H1 (cell line): ENCODE measurements at regions not wholly inside any gene's neighbourhood (a gene's known extent, or its start where the extent isn't known, plus 50 kb on each side); places are given as distances from the start of the nearest gene placed in this dataset.

Experiments
- CTCF ChIA-PET: fragments of 300-600 bp; sonication (Branson Sonifier 250); formaldehyde crosslinking; loops from one replicate; lab custom pipeline; 2021; ENCODE audit not compliant: partially characterized antibody; lab: Charles Lee
- POLR2A ChIA-PET: fragments of 300-600 bp; sonication (Branson Sonifier 250); formaldehyde crosslinking; loops from one replicate; lab custom pipeline; 2021; ENCODE audit warnings: inconsistent platforms; ENCODE audit not compliant: partially characterized antibody; lab: Charles Lee
- DNase-seq, 2 experiments: peaks; one replicate each; pipeline versions ENCODE4 v3.0.0 to v3.0.0-alpha.2; 2010 to 2022; ENCODE audit warnings: low spot score in 2 of 2, low read depth in 1 of 2, mixed read lengths in 1 of 2
- FAIRE-seq: peaks from 2 replicates; lab custom pipeline; 2011; peaks lifted over from hg19 to GRCh38; lab: Jason Lieb, UNC
- H2AFZ ChIP-seq: 2 replicates; pipeline ENCODE4 v1.8.1; 2012; ENCODE audit warnings: low read length, inconsistent platforms
- H2AK5ac ChIP-seq: 2 replicates; pipeline ENCODE4 v1.6.1; 2013; ENCODE audit warnings: low read depth, low read length
- H2BK120ac ChIP-seq: replicated peaks from 2 replicates; pipeline ENCODE3; 2013; ENCODE audit warnings: low read depth, low read length, inconsistent platforms
- H2BK12ac ChIP-seq: 2 replicates; pipeline ENCODE4 v1.6.1; 2013; ENCODE audit warnings: low read depth, low read length
- H2BK15ac ChIP-seq: 2 replicates; pipeline ENCODE4 v1.6.1; 2013; ENCODE audit warnings: low read length
- H2BK20ac ChIP-seq: 2 replicates; pipeline ENCODE4 v1.6.1; 2013; ENCODE audit warnings: low read length
- H2BK5ac ChIP-seq: 2 replicates; pipeline ENCODE4 v1.6.1; 2013; ENCODE audit warnings: low read depth, low read length
- H3K14ac ChIP-seq: 2 replicates; pipeline ENCODE4 v1.6.1; 2013; ENCODE audit warnings: inconsistent platforms; ENCODE audit not compliant: insufficient read length
- H3K18ac ChIP-seq: 2 replicates; pipeline ENCODE4 v1.6.1; 2013; ENCODE audit warnings: low read length; ENCODE audit errors: extremely low read depth
- H3K23ac ChIP-seq: 2 replicates; pipeline ENCODE4 v1.6.1; 2013; ENCODE audit warnings: inconsistent platforms; ENCODE audit not compliant: insufficient read length
- H3K23me2 ChIP-seq: 2 replicates; pipeline ENCODE4 v1.6.1; 2013; ENCODE audit warnings: low read depth, low read length
- H3K27ac ChIP-seq: 2 replicates; pipeline ENCODE4 v1.6.1; 2011; ENCODE audit warnings: low read depth, low read length, inconsistent platforms
- H3K27me3 ChIP-seq, 4 experiments: replicated peaks in 1 of 4; 1 replicate in 1 of 4; 2 replicates in 3 of 4; pipeline versions ENCODE4 v1.6.1 to v1.8.1; 2011 to 2013; ENCODE audit warnings: low read length in 3 of 4, mild to moderate bottlenecking in 3 of 4, inconsistent platforms in 2 of 4, mixed read lengths in 2 of 4, moderate library complexity in 1 of 4; ENCODE audit not compliant: control insufficient read depth in 3 of 4, insufficient read depth in 3 of 4; ENCODE audit errors: extremely low read depth in 1 of 4
- H3K36me3 ChIP-seq, 4 experiments: 2 replicates each; pipeline versions ENCODE4 v1.6.1 to v1.8.1; 2011 to 2013; ENCODE audit warnings: mild to moderate bottlenecking in 4 of 4, low read length in 3 of 4, moderate library complexity in 2 of 4, control low read depth in 1 of 4, inconsistent platforms in 1 of 4; ENCODE audit not compliant: insufficient read depth in 4 of 4, control insufficient read depth in 2 of 4
- H3K4ac ChIP-seq: replicated peaks from 2 replicates; pipeline ENCODE3; 2013; ENCODE audit warnings: low read length, low read depth, mixed read lengths, inconsistent platforms; ENCODE audit not compliant: insufficient read length
- H3K4me1 ChIP-seq, 4 experiments: replicated peaks in 1 of 4; 1 replicate in 1 of 4; 2 replicates in 3 of 4; pipeline versions ENCODE4 v1.6.1 to v1.8.1; 2011 to 2013; ENCODE audit warnings: low read length in 3 of 4, inconsistent platforms in 2 of 4, mixed read lengths in 1 of 4; ENCODE audit not compliant: insufficient read depth in 4 of 4, control insufficient read depth in 3 of 4
- H3K4me2 ChIP-seq, 2 experiments: 2 replicates each; pipeline versions ENCODE4 v1.6.1 to v1.8.1; 2011 to 2013; ENCODE audit warnings: low read depth in 2 of 2, low read length in 2 of 2, control low read depth in 1 of 2, inconsistent platforms in 1 of 2, mild to moderate bottlenecking in 1 of 2; ENCODE audit not compliant: insufficient read depth in 1 of 2
- H3K4me3 ChIP-seq, 4 experiments: fragments of 200-600, 300-600 bp in 1 of 4; sonication (generic), shearing (Covaris generic), sonication (Bioruptor Twin) in 1 of 4; 2 replicates each; pipeline versions ENCODE4 v1.5.1 to v1.8.1; 2011 to 2016; ENCODE audit warnings: low read length in 4 of 4, low read depth in 3 of 4, control low read depth in 2 of 4, inconsistent platforms in 2 of 4, mild to moderate bottlenecking in 2 of 4, mixed read lengths in 1 of 4, moderate library complexity in 1 of 4; ENCODE audit not compliant: insufficient read depth in 2 of 4; ENCODE audit errors: extremely low read depth in 1 of 4
- H3K56ac ChIP-seq: replicated peaks from 2 replicates; pipeline ENCODE3; 2013; ENCODE audit warnings: low read depth, mild to moderate bottlenecking, mixed read lengths, low read length, inconsistent platforms; ENCODE audit not compliant: insufficient read length
- H3K79me1 ChIP-seq: 2 replicates; pipeline ENCODE4 v1.6.1; 2013; ENCODE audit warnings: low read depth, low read length, control low read depth
- H3K79me2 ChIP-seq, 2 experiments: 2 replicates each; pipeline versions ENCODE4 v1.6.1 to v1.8.1; 2012 to 2013; ENCODE audit warnings: low read length in 2 of 2, mild to moderate bottlenecking in 2 of 2, inconsistent platforms in 1 of 2; ENCODE audit not compliant: insufficient read depth in 2 of 2, control insufficient read depth in 1 of 2
- H3K9ac ChIP-seq, 4 experiments: replicated peaks in 1 of 4; 1 replicate in 1 of 4; 2 replicates in 3 of 4; pipeline versions ENCODE4 v1.6.1 to v1.8.1; 2011 to 2013; ENCODE audit warnings: low read depth in 3 of 4, low read length in 3 of 4, control low read depth in 2 of 4, mild to moderate bottlenecking in 2 of 4, moderate library complexity in 2 of 4, inconsistent platforms in 1 of 4; ENCODE audit errors: extremely low read depth in 1 of 4
- H3K9me3 ChIP-seq, 2 experiments: 2 replicates each; pipeline versions ENCODE4 v1.6.1 to v1.8.1; 2012 to 2013; ENCODE audit warnings: mild to moderate bottlenecking in 2 of 2, moderate library complexity in 2 of 2, control low read depth in 1 of 2, inconsistent platforms in 1 of 2, low read depth in 1 of 2, low read length in 1 of 2, mixed read lengths in 1 of 2; ENCODE audit not compliant: insufficient read depth in 2 of 2
- H4K20me1 ChIP-seq, 2 experiments: replicated peaks in 1 of 2; 2 replicates each; pipeline versions ENCODE3 to v1.8.1; 2011 to 2013; ENCODE audit warnings: inconsistent platforms in 2 of 2, low read length in 2 of 2, mild to moderate bottlenecking in 1 of 2; ENCODE audit not compliant: insufficient read depth in 2 of 2, control insufficient read depth in 1 of 2
- H4K5ac ChIP-seq: 2 replicates; pipeline ENCODE4 v1.6.1; 2013; ENCODE audit warnings: low read length, low read depth, mixed read lengths, inconsistent platforms; ENCODE audit not compliant: insufficient read length
- H4K8ac ChIP-seq: 2 replicates; pipeline ENCODE4 v1.8.0; 2013; ENCODE audit warnings: mild to moderate bottlenecking, moderate library complexity, low read length, inconsistent platforms; ENCODE audit not compliant: insufficient read depth; ENCODE audit errors: extremely low read depth
- H4K91ac ChIP-seq: replicated peaks from 2 replicates; pipeline ENCODE3; 2013; ENCODE audit warnings: low read length, mixed read lengths, inconsistent platforms; ENCODE audit not compliant: insufficient read length
- GABPA ChIP-seq: IDR thresholded peaks from 2 replicates; pipeline ENCODE4 v1.6.1; 2011; ENCODE audit warnings: mild to moderate bottlenecking, low read length, moderate library complexity, borderline replicate concordance; ENCODE audit not compliant: insufficient read depth
- HDAC6 ChIP-seq: IDR thresholded peaks from one replicate; pipeline ENCODE4 v1.7.1; 2012; ENCODE audit warnings: low read depth, mild to moderate bottlenecking, inconsistent platforms, low read length, moderate library complexity
- JUN ChIP-seq: IDR thresholded peaks from 2 replicates; pipeline ENCODE4 v1.6.1; 2011; ENCODE audit warnings: low read depth, mild to moderate bottlenecking, improper control_type of control experiment, low read length
- MAFK ChIP-seq: IDR thresholded peaks from 2 replicates; pipeline ENCODE4 v1.6.1; 2012; ENCODE audit warnings: low read depth, mild to moderate bottlenecking, improper control_type of control experiment, low read length
- PHF8 ChIP-seq: fragments of 200-600 bp; sonication (generic); conservative IDR thresholded peaks from 2 replicates; pipeline ENCODE4 v1.7.1; 2012; ENCODE audit warnings: low read depth, mild to moderate bottlenecking, inconsistent platforms, low read length, moderate library complexity
- RAD21 ChIP-seq, 2 experiments: IDR thresholded peaks in 1 of 2; conservative IDR thresholded peaks in 1 of 2; 2 replicates each; pipeline ENCODE4 v1.6.1; 2011; ENCODE audit warnings: low read depth in 2 of 2, low read length in 2 of 2, improper control_type of control experiment in 1 of 2, inconsistent platforms in 1 of 2, mild to moderate bottlenecking in 1 of 2, moderate library complexity in 1 of 2
- WGBS, 2 experiments: shearing (Covaris generic) in 1 of 2; methylation state at CpG; one replicate each; pipeline versions ENCODE4 v1.1.6 to v1.1.7; 2013 to 2015; ENCODE audit warnings: low lambda C conversion rate in 2 of 2, mixed read lengths in 2 of 2, inconsistent platforms in 1 of 2, low coverage in 1 of 2, missing lambda C conversion rate in 1 of 2; ENCODE audit not compliant: insufficient replicate concordance in 2 of 2, insufficient coverage in 1 of 2, insufficient read length in 1 of 2; ENCODE audit errors: extremely low coverage in 1 of 2, missing lambda C conversion rate in 1 of 2; 5-methylcytosine and 5-hydroxymethylcytosine counted together
- TF ChIP-seq, protein P1 (sequence below): IDR thresholded peaks from 2 replicates; pipeline ENCODE4 v1.6.1; 2011; ENCODE audit warnings: low read length, improper control_type of control experiment

DNA sequence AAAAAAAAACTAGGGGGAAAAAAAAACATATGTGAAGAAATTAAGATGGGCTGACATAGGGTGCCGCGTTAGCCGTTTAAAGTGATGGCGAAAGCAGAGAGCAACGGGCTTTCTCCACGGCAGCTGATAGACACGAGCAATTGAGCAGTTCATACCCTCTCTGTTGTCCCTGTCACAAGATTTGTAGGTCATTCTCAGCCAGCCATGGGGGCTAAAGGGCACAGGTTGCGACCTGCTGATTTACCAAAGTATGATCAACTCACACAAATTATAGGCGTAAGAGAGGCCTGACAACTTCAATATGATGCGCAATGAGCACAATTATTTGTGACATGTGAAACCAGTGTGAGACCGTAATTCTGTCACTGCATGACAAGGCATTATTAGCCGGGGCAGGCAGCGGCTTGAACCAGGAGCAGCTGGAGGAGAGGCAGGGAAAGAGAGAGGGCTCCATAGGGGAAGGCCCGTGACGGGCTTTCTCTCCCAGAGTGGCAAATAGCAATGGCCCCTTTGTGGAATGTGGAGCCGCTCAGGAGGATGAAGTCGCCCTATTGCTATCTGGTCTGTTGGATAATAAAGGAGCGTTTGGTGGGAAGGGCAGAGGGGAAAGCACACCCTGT is 195.1 kb upstream of the HABP2 start:
- no peaks in the 10 kb centered on the region for H4K20me1 ChIP-seq
- H3K14ac ChIP-seq = no peak overlapping the region
- TF ChIP-seq, protein P1, sequence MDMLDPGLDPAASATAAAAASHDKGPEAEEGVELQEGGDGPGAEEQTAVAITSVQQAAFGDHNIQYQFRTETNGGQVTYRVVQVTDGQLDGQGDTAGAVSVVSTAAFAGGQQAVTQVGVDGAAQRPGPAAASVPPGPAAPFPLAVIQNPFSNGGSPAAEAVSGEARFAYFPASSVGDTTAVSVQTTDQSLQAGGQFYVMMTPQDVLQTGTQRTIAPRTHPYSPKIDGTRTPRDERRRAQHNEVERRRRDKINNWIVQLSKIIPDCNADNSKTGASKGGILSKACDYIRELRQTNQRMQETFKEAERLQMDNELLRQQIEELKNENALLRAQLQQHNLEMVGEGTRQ = no peak
- TF ChIP-seq PHF8 = no peak
- TF ChIP-seq GABPA = no peak
- no peak for TF ChIP-seq HDAC6
- TF ChIP-seq MAFK = no peak
- no peak for TF ChIP-seq JUN
- TF ChIP-seq RAD21 (IDR thresholded peaks at IDR 0.05 in 1 of 2, conservative IDR thresholded peaks at IDR 0.05 in 1 of 2; ENCODE audit: low read depth in 2 of 2, low read length in 2 of 2) = no peak
- no peak overlapping the region for H3K18ac ChIP-seq
- FAIRE-seq (no peak), DNase-seq (no peak)
- no peaks in the 10 kb centered on the region for H3K9me3 ChIP-seq
- H3K27me3 ChIP-seq = no peaks in the 10 kb centered on the region
- no peaks in the 10 kb centered on the region for H3K79me1 ChIP-seq
- H4K8ac ChIP-seq = no peak overlapping the region
- no peaks in the 10 kb centered on the region for H3K4me1 ChIP-seq
- ChIA-PET CTCF (interaction anchor here (0.9 to 1.4 kb wide), 3 partner anchors 9 to 141 kb away, joined by 3 to 6 read pairs (median 4); no protein-coding TSS in a partner anchor), POLR2A (interaction anchor here (0.7 kb wide), 1 partner anchor 299 kb away, joined by 5 read pairs; no protein-coding TSS in a partner anchor)
- H3K56ac ChIP-seq = no peak overlapping the region
- H2AK5ac ChIP-seq = no peak overlapping the region
- H2AFZ ChIP-seq = 0 out of 2 replicates have a peak overlapping the region, but pooled peaks have one; percentile 25
- no peaks in the 10 kb centered on the region for H3K36me3 ChIP-seq
- no peak overlapping the region for H3K27ac ChIP-seq
- 91% methylated on average over 18 of the region's 18 CpGs; no CpG with 5 or more reads in 1 of the 2 experiments for WGBS, 2 experiments
- no peak overlapping the region for H4K91ac ChIP-seq
- no peak overlapping the region for H3K4me3 ChIP-seq
- no peak overlapping the region for H4K5ac ChIP-seq
- H3K23me2 ChIP-seq = no peaks in the 10 kb centered on the region
- no peak overlapping the region for H3K9ac ChIP-seq
- no peak overlapping the region for H3K23ac ChIP-seq
- no peaks in the 10 kb centered on the region for H3K79me2 ChIP-seq
- H2BK12ac ChIP-seq = no peak overlapping the region
- H2BK15ac ChIP-seq = no peak overlapping the region
- no peak overlapping the region for H3K4me2 ChIP-seq
- H3K4ac ChIP-seq = no peak overlapping the region
- H2BK120ac ChIP-seq = no peak overlapping the region
- no peak overlapping the region for H2BK5ac ChIP-seq
- H2BK20ac ChIP-seq = no peak overlapping the region
